Left lung (tissue), 4 donors: ENCODE measurements at regions not wholly inside any gene's neighbourhood (a gene's known extent, or its start where the extent isn't known, plus 50 kb on each side); places are given as distances from the start of the nearest gene placed in this dataset.
A peak's percentile ranks its signal among the peaks of the same experiment; 100 is the strongest.

Experiments used
- ATAC-seq: fragments of 200-7000 bp; cut with Tn5 transposase; one replicate; pipeline ENCODE4 v1.9.1; 2020; ENCODE audit warnings: moderate library complexity
- DNase-seq, 4 donors: peaks; one replicate each; pipeline ENCODE4 v3.0.0-alpha.2; 2013 to 2020
- H3K27ac ChIP-seq, 2 donors: fragments of 200-600 bp; sonication (generic) in 1 of 2; one replicate each; pipeline versions ENCODE4 v1.5.0 to v1.8.0; 2020 to 2021
- H3K27me3 ChIP-seq, 2 donors: fragments of 200-600 bp; sonication (generic) in 1 of 2; one replicate each; pipeline versions ENCODE4 v1.5.0 to v1.8.0; 2020 to 2021
- H3K36me3 ChIP-seq, 2 donors: fragments of 200-600 bp; sonication (generic) in 1 of 2; one replicate each; pipeline versions ENCODE4 v1.5.0 to v1.8.0; 2020 to 2021
- H3K4me1 ChIP-seq, 2 donors: fragments of 200-600 bp; one replicate each; pipeline ENCODE4 v1.8.0; 2021
- H3K4me3 ChIP-seq, 2 donors: fragments of 200-600 bp; sonication (generic) in 1 of 2; one replicate each; pipeline versions ENCODE4 v1.5.0 to v1.8.0; 2020 to 2021; ENCODE audit warnings: mild to moderate bottlenecking in 1 of 2
- H3K9me3 ChIP-seq, 2 donors: fragments of 200-600 bp; sonication (generic) in 1 of 2; one replicate each; pipeline versions ENCODE4 v1.5.0 to v1.8.0; 2020 to 2021
- intact Hi-C, 2 donors: fragments of 100-400 bp; cut with DNase I; formaldehyde crosslinking; loops; one replicate each; pipeline versions ENCODE4 v1.11.2 to v1.14.2; 2022
- TF ChIP-seq, protein P1 (sequence below), 2 donors: fragments of 200-600 bp; sonication (generic) in 1 of 2; IDR thresholded peaks; one replicate each; pipeline versions ENCODE4 v1.5.0 to v1.8.0; 2021; ENCODE audit warnings: antibody characterized with exemption in 2 of 2
- donor health status: DM: no; HTN: yes; CAD: no.
- donor health status: DM: no; HTN: no; CAD: no.

DNA sequence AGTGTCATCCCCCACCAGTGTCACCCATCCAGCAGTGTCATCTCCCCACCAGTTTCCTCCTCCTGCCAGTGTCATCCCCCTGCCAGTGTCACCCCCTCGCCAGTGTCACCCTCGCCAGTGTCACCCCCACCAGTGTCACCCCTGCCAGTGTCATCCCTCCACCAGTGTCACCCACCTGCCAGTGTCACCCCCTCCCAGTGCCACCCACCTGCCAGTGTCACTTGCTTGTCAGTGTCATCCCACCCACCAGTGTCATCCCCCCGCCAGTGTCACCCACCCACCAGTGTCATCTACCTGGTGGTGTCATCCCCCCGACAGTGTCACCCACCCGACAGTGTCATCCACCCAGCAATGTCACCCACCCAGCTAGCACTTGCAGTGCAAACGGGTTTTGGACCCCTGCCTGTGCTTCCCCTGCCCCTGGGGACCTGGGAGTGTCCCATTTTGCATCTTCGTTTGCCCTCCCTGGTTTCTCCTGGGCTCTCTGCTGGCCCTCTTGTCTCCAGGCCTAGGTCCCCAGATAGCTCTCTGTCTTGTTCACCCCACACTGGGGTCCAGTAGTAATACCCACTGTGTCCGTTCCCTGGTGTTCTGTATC is 99.8 kb upstream of the PRR20G start:
- DNase-seq = no peak
- no peaks in the 10 kb centered on the region for H3K4me1 ChIP-seq
- H3K27me3 ChIP-seq = peaks cover 0 to 35% of the 10 kb centered on the region in 2 donors
- no peaks in the 10 kb centered on the region for H3K9me3 ChIP-seq
- intact Hi-C loops = no loop called here
- H3K36me3 ChIP-seq = no peaks in the 10 kb centered on the region
- TF ChIP-seq, protein P1, sequence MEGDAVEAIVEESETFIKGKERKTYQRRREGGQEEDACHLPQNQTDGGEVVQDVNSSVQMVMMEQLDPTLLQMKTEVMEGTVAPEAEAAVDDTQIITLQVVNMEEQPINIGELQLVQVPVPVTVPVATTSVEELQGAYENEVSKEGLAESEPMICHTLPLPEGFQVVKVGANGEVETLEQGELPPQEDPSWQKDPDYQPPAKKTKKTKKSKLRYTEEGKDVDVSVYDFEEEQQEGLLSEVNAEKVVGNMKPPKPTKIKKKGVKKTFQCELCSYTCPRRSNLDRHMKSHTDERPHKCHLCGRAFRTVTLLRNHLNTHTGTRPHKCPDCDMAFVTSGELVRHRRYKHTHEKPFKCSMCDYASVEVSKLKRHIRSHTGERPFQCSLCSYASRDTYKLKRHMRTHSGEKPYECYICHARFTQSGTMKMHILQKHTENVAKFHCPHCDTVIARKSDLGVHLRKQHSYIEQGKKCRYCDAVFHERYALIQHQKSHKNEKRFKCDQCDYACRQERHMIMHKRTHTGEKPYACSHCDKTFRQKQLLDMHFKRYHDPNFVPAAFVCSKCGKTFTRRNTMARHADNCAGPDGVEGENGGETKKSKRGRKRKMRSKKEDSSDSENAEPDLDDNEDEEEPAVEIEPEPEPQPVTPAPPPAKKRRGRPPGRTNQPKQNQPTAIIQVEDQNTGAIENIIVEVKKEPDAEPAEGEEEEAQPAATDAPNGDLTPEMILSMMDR (IDR thresholded peaks at IDR 0.05) = no peak
- ATAC-seq = no peak
- no peak overlapping the region for H3K4me3 ChIP-seq
- no peak overlapping the region for H3K27ac ChIP-seq

DNA sequence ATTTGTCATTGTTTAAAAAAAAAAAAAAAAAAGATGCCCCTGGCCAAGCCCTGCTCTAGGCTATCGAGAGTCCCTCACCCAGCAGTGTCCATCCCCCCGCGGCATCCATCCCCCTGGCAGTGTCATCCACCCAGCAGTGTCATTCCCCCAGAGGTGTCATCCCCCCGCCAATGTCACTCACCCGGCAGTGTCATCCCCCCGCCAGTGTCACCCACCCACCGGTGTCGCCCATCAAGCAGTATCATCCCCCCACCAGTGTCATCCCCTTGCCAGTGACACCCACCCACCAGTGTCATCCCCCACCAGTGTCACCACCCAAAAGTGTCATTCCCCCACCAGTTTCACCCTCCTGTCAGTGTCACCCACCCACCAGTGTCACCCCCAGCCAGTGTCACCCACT is 99.3 kb upstream of the PRR20G start:
- ATAC-seq (no peak), DNase-seq (peak in 1 of 4 donors; percentile 47)
- Histone ChIP-seq H3K4me3 (no peak overlapping the region), H3K9me3 (peaks cover 0 to 2% of the 10 kb centered on the region in 2 donors), H3K4me1 (no peaks in the 10 kb centered on the region), H3K36me3 (no peaks in the 10 kb centered on the region), H3K27me3 (peaks cover 0 to 35% of the 10 kb centered on the region in 2 donors), H3K27ac (no peak overlapping the region)
- intact Hi-C loops = no loop called here
- TF ChIP-seq, protein P1 (IDR thresholded peaks at IDR 0.05) = no peak

DNA sequence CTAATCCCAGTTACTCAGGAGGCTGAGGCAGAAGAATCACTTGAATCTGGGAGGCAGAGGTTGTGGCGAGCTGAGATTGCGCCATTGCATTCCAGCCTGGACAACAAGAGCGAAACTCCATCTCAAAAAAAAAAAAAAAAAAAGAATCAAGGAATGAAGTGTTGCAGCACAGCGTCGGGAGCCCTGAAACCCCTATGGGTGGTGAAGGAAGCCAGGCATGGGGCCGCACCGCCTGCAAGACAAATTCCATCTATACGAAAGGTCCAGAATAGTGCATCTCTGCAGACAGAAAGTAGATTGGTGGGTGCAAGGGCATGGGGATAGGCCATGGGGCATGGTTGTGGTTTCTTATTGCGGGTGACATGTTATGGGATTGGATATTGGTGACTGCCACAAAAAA is 98.6 kb upstream of the PRR20G start:
- TF ChIP-seq, protein P1 (IDR thresholded peaks at IDR 0.05) = no peak
- H3K27ac ChIP-seq = no peak overlapping the region
- peaks cover 0 to 35% of the 10 kb centered on the region in 2 donors for H3K27me3 ChIP-seq
- no peak for ATAC-seq
- H3K36me3 ChIP-seq = no peaks in the 10 kb centered on the region
- intact Hi-C loops = no loop called here
- DNase-seq = no peak
- peaks cover 0 to 9% of the 10 kb centered on the region in 2 donors for H3K9me3 ChIP-seq
- no peak overlapping the region for H3K4me3 ChIP-seq
- H3K4me1 ChIP-seq = no peaks in the 10 kb centered on the region

DNA sequence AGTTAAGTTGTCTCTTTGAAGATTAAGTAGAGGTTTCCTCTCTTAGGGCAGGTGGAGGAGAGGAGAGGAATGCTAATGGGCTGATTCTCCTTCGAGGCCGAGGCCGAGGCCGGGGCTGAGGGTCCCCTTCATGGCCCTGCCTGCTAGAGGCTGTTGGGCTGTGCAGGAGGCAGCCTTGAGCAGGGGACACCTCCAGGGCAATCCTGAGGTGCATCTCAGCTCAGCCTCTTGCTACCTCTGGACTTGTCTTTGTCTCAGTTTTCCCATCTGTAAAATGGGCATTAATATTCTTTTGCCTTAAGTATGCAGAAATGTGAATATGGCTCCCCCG is 97.7 kb upstream of the PRR20G start:
- Histone ChIP-seq H3K4me3 (no peak overlapping the region), H3K36me3 (no peaks in the 10 kb centered on the region), H3K27me3 (peaks cover 0 to 29% of the 10 kb centered on the region in 2 donors), H3K9me3 (peaks cover 0 to 10% of the 10 kb centered on the region in 2 donors), H3K4me1 (no peaks in the 10 kb centered on the region), H3K27ac (no peak overlapping the region)
- no peak for DNase-seq
- intact Hi-C loops = no loop called here
- no peak for ATAC-seq
- TF ChIP-seq, protein P1 (IDR thresholded peaks at IDR 0.05) = no peak

DNA sequence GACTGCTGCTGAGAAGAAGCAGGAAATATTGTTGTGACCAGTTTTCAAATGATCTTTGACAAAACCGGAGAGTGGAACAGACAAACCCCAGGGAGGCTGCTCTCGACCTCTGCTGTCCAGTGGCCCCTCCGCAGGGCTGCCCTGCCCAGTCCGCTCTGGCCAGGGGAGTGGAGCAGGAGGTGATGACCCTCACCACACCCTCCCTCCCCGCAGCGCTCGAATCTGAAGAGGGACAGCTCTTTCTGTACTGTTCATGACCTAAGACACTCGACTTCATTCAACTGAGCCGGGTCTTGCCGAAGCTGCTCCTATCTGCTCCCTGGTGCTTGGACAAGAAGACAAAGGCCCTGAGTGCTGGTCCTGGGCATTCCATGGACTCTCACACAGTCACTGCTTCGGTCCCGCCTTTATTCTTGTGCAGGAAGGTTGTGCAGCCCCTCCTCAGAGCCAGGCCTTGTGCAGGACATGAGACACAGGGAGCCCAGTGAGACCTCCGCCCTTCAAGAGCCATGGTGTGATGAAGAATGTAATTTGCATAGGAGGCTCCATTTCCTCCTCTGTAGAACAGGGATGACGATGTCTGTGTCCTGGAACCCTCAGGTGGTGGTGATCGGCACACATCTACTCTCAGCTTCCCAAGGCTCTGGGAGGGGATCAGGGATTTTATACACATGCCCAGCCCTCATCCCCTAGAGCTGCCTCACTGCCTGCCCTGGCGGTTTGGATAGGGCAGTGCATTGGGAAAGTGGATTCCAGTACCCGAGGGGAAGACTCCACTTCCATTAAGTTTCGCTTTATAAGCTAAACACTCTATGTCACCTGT is 97.1 kb upstream of the PRR20G start:
- H3K9me3 ChIP-seq = peaks cover 0 to 10% of the 10 kb centered on the region in 2 donors
- no peaks in the 10 kb centered on the region for H3K36me3 ChIP-seq
- peaks cover 0 to 23% of the 10 kb centered on the region in 2 donors for H3K27me3 ChIP-seq
- H3K4me1 ChIP-seq = no peaks in the 10 kb centered on the region
- ATAC-seq = no peak
- DNase-seq = no peak
- TF ChIP-seq, protein P1 (IDR thresholded peaks at IDR 0.05) = no peak
- intact Hi-C loops = no loop called here
- H3K4me3 ChIP-seq = no peak overlapping the region
- no peak overlapping the region for H3K27ac ChIP-seq
